ENCODE measurements at regions not wholly inside any gene's neighbourhood (a gene's known extent, or its start where the extent isn't known, plus 50 kb on each side); places are given as distances from the start of the nearest gene placed in this dataset.

DNA sequence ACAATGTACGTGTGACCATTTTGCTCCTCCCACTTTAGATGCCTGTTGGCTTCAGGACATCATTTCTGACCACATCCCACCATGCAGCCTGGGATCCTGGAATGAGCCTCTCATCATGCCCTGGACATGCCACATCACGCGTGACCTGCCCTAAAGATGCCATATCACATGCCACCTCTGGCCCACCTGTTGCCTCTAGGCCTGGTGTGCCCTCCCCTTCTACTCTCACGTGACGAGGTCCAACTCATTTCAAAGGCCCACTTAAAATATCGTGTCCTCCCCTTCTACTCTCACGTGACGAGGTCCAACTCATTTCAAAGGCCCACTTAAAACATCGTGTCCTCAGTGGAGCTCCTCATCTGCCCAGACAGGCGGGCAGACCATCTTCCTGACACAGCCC, 254.9 kb downstream of the TEX36 start:
- no peak for DNase-seq (ENCODE audit: low read depth, low spot score)
- dilution Hi-C loops (cut with MboI; ENCODE audit: extremely low pct_ligation_motif_present, low sequenced_read_pairs): no loop called here

More for the DNA sequence above, 254.9 kb downstream of the TEX36 start:
- Histone ChIP-seq H3K4me3 (replicated peaks in 1 of 3; ENCODE audit: insufficient read depth in 1 of 3, low read depth in 1 of 3, low read length in 3 of 3) (no peak overlapping the region), H3K9ac (replicated peaks; ENCODE audit: extremely low read depth, insufficient read depth, low read length) (no peak overlapping the region), H3K27ac (ENCODE audit: insufficient read depth, low read depth, low read length) (no peak overlapping the region), H3K36me3 (ENCODE audit: control insufficient read depth in 2 of 2, extremely low read depth in 1 of 2, insufficient read depth in 2 of 2, low read length in 2 of 2) (no peaks in the 10 kb centered on the region), H2AFZ (ENCODE audit: low read depth, low read length) (no peak overlapping the region), H3K27me3 (ENCODE audit: control insufficient read depth in 2 of 2, insufficient read depth in 2 of 2, low read length in 2 of 2) (no peaks in the 10 kb centered on the region), H3K79me2 (ENCODE audit: control insufficient read depth, insufficient read depth, low read length) (no peaks in the 10 kb centered on the region), H3K4me1 (ENCODE audit: control insufficient read depth, extremely low read depth, insufficient read depth, low read length) (no peaks in the 10 kb centered on the region), H4K20me1 (replicated peaks; ENCODE audit: control insufficient read depth, extremely low read depth, insufficient read depth, low read length) (no peaks in the 10 kb centered on the region), H3K9me3 (replicated peaks; ENCODE audit: control insufficient read depth, insufficient read depth, low read length) (no peaks in the 10 kb centered on the region), H3K9me1 (replicated peaks; ENCODE audit: control insufficient read depth, extremely low read depth, insufficient read depth, low read length) (no peaks in the 10 kb centered on the region), H3K4me2 (ENCODE audit: insufficient read depth, low read length) (no peak overlapping the region)
- TF ChIP-seq EZH2 (IDR thresholded peaks at IDR 0.05; ENCODE audit: borderline replicate concordance, low read depth, low read length, severe bottlenecking) (no peak), GATA2 (IDR thresholded peaks at IDR 0.05; ENCODE audit: insufficient read depth, insufficient read length, low read depth, low read length) (no peak), JUN (IDR thresholded peaks at IDR 0.05; ENCODE audit: borderline replicate concordance, insufficient read depth, insufficient read length, low read depth) (no peak), FOS (IDR thresholded peaks at IDR 0.05; ENCODE audit: borderline replicate concordance, insufficient read depth, low read length) (no peak), POLR2A (IDR thresholded peaks at IDR 0.05; ENCODE audit: low read depth, low read length) (no peak), POLR2AphosphoS5 (IDR thresholded peaks at IDR 0.05; ENCODE audit: insufficient read depth, low read depth, low read length) (no peak), MYC (IDR thresholded peaks at IDR 0.05; ENCODE audit: low read depth, low read length) (no peak), MAX (IDR thresholded peaks at IDR 0.05; ENCODE audit: insufficient read depth, insufficient read length) (no peak)
- TF ChIP-seq, protein P1, sequence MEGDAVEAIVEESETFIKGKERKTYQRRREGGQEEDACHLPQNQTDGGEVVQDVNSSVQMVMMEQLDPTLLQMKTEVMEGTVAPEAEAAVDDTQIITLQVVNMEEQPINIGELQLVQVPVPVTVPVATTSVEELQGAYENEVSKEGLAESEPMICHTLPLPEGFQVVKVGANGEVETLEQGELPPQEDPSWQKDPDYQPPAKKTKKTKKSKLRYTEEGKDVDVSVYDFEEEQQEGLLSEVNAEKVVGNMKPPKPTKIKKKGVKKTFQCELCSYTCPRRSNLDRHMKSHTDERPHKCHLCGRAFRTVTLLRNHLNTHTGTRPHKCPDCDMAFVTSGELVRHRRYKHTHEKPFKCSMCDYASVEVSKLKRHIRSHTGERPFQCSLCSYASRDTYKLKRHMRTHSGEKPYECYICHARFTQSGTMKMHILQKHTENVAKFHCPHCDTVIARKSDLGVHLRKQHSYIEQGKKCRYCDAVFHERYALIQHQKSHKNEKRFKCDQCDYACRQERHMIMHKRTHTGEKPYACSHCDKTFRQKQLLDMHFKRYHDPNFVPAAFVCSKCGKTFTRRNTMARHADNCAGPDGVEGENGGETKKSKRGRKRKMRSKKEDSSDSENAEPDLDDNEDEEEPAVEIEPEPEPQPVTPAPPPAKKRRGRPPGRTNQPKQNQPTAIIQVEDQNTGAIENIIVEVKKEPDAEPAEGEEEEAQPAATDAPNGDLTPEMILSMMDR (IDR thresholded peaks at IDR 0.05; ENCODE audit: extremely low read depth in 1 of 2, insufficient read depth in 1 of 2, low read depth in 1 of 2, low read length in 2 of 2): no peak
- CTCF ChIA-PET: no interaction called here
- POLR2A ChIA-PET: no interaction called here
- intact Hi-C loops (cut with micrococcal nuclease): no loop called here
- FAIRE-seq: no peak
- BruUV-seq (replicated peaks): no TSS peak
